ENCODE measurements at regions not wholly inside any gene's neighbourhood (a gene's known extent, or its start where the extent isn't known, plus 50 kb on each side); places are given as distances from the start of the nearest gene placed in this dataset.

- DNase-seq (ENCODE audit: extremely low read depth, low read depth) = no peak
- TF ChIP-seq CTCF (IDR thresholded peaks at IDR 0.05; ENCODE audit: low read depth, low read length) = no peak
Measured at GRCh38 chr9:88242879-88243278, 104.6 kb upstream of the SPATA31C2 start.

- no peak for TF ChIP-seq CTCF (IDR thresholded peaks at IDR 0.05; ENCODE audit: low read depth, low read length)
- DNase-seq (ENCODE audit: extremely low read depth, low read depth) = no peak
Measured at GRCh38 chr9:88237991-88238571, 99.8 kb upstream of the SPATA31C2 start.

GRCh38 chr9:88237479-88237961, 99.2 kb upstream of the SPATA31C2 start:
- no peak for DNase-seq (ENCODE audit: extremely low read depth, low read depth)

GRCh38 chr9:88236511-88237478, 98.5 kb upstream of the SPATA31C2 start:
- DNase-seq (ENCODE audit: extremely low read depth, low read depth) = peak; percentile 39
- TF ChIP-seq CTCF (IDR thresholded peaks at IDR 0.05; ENCODE audit: low read depth, low read length) = no peak

More at GRCh38 chr9:88237479-88237961, 99.2 kb upstream of the SPATA31C2 start:
- no peak for TF ChIP-seq CTCF (IDR thresholded peaks at IDR 0.05; ENCODE audit: low read depth, low read length)

- no peak for DNase-seq (ENCODE audit: extremely low read depth, low read depth)
- no peak for TF ChIP-seq CTCF (IDR thresholded peaks at IDR 0.05; ENCODE audit: low read depth, low read length)
Measured at GRCh38 chr9:88235615-88236014, 97.3 kb upstream of the SPATA31C2 start.

- TF ChIP-seq CTCF (IDR thresholded peaks at IDR 0.05; ENCODE audit: low read depth, low read length) = no peak
- no peak for DNase-seq (ENCODE audit: extremely low read depth, low read depth)
Measured at GRCh38 chr9:88234114-88234513, 95.8 kb upstream of the SPATA31C2 start.

GRCh38 chr9:88233091-88233490, 94.8 kb upstream of the SPATA31C2 start:
- no peak for TF ChIP-seq CTCF (IDR thresholded peaks at IDR 0.05; ENCODE audit: low read depth, low read length)

More at GRCh38 chr9:88233091-88233490, 94.8 kb upstream of the SPATA31C2 start:
- no peak for DNase-seq (ENCODE audit: extremely low read depth, low read depth)
